Stimulated activated CD4-positive, alpha-beta T cell treated with anti-CD3 and anti-CD28 coated beads, Interleukin-1b, Interleukin-23, amount 100 ng/mL, for 4 hours (primary cell): ENCODE measurements at regions not wholly inside any gene's neighbourhood (a gene's known extent, or its start where the extent isn't known, plus 50 kb on each side); places are given as distances from the start of the nearest gene placed in this dataset.

ENCODE experiments used
- DNase-seq, 2 donors: peaks; one replicate each; pipeline ENCODE4 v3.0.0-alpha.2; 2020; ENCODE audit warnings: low read depth in 2 of 2

GRCh38 chr6:26197636-26197932, 110.4 kb downstream of the HFE start:
- DNase-seq = no peak

DNA sequence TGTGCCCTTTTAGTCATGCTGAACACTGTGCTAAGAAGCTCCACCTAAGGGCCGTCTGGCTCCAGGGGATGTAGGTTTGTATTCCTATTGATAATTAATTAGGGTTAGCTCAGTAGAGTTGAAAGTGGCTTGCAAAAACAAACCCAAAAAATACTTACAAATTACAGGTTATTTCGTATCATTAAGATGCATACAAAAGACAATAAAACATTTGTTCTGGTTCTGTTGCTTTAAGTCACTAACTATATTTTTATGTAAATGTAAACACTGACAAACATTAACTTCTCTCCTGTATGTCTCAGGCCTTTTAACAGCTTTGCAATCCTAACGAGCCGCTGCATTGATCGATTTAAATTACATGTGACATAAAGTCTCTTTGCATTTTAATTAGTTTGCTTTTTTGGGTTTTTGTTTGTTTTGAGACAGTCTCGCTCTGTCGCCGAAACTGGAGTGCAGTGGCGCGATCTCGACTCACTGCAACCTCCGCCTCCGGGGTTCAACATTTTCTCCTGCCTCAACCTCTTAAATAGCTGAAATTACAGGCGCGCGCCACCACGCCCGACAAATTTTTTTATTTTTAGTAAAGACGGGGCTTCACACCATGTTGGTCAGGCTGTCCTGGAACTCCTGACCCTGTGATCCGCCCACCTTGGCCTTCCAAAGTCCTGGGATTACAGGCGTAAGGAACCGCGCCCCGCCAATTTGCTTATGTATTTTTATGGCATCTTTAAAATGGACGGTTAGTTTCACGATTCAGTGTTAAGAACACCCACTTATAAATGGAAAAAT, 110.9 kb downstream of the HFE start:
- DNase-seq = no peak

- no peak for DNase-seq
These were observed 111.5 kb downstream of the HFE start for GRCh38 chr6:26198722-26199056.

DNA sequence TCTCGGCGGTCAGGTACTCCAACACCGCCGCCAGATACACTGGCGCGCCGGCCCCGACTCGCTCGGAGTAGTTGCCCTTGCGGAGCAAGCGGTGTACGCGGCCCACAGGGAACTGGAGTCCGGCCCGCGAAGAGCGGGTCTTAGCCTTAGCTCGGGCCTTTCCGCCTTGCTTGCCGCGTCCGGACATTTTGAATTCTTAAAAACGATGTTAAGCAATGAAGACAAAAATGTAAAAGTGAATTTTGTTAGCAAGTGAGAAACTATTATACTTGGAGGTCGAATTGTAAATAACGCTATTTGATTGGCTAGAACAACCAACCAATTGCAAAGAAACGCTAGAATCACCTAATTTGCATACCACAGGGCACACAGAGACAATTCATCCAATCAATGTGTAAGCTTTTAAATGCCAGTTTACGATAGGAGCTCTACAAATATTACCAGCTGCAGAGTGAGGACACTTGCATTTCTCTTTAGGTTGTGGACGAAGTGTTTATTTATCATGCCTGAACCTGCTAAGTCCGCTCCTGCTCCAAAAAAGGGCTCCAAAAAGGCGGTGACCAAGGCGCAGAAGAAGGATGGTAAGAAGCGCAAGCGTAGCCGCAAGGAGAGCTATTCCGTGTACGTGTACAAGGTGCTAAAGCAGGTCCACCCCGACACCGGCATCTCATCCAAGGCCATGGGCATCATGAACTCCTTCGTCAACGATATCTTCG, 112.0 kb downstream of the HFE start:
- peak; percentile 35 to 53 for DNase-seq

DNA sequence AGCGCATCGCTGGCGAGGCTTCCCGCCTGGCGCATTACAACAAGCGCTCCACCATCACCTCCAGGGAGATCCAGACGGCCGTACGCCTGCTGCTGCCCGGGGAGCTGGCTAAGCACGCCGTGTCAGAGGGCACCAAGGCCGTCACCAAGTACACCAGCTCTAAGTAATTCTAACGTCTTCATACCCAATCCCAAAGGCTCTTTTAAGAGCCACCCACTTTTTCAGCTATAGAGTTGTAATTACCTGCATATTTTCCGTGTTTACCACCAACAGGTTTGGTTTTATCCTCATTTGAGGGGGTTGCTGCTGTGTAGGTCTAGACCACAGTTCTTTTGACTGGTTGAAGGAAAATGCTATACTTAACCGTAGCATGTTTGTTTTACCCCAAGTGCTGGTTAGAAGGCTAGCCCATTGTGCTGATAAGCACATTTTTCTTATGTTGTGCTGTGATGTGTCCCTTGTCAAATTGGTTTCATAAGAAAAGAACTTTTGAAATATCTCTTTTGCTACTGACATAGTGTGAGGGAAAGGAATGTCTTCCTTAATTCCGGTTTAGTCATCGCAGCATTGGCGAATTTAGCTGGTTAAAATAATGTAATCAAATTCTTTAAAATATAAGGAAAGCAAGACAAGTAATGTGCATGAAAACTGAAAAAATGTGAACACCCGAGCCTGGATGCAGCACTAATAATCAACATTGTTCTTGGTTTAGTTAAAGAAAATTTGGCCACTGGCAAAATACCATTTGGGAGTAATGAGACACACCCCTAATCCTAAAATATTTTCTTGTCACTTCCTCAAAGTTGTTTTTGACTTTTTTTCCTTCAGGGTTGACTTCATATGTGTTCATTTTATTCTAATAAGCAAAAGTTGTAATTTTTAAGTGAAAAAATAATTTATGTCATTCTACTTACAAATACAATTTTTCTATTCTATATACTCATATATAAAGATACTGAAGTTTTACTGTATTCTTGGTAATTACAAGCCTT, 112.8 kb downstream of the HFE start:
- no peak for DNase-seq

DNA sequence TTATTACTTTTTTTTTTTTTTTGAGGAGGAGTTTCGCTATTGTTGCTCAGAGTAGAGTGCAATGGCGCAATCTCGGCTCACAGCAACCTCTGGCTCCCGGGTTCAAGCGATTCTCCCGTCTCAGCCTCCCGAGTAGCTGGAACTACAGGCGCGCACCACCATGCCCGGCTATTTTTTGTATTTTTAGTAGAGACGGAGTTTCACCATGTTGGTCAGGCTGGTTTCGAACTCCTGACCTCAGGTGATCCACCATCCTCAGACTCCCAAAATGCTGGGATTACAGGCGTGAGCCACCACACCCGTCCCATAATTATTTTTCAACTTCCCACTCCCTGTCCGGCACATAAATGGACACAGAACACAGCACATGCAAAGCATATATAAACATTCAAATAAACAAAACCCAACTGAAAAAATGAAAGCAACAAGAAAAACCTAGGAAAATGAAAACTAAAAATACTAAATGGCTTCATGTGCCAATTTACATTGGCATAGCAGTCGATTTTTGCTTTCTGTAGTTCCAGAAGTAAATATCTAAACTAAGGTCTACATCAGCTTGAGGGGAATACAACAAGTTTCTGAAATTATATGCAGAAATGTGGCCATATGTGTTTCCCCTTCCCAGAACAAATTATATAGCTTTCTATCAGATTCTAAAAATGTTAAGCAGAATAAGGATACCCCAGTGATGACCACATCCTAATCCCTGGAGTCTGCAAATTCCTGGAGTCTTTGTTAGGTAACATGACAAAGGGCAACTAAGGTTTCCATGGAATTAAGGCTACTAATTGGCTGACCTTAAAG, 113.9 kb downstream of the HFE start:
- no peak for DNase-seq

GRCh38 chr6:26202201-26202611, 115.0 kb downstream of the HFE start:
- DNase-seq = no peak

DNA sequence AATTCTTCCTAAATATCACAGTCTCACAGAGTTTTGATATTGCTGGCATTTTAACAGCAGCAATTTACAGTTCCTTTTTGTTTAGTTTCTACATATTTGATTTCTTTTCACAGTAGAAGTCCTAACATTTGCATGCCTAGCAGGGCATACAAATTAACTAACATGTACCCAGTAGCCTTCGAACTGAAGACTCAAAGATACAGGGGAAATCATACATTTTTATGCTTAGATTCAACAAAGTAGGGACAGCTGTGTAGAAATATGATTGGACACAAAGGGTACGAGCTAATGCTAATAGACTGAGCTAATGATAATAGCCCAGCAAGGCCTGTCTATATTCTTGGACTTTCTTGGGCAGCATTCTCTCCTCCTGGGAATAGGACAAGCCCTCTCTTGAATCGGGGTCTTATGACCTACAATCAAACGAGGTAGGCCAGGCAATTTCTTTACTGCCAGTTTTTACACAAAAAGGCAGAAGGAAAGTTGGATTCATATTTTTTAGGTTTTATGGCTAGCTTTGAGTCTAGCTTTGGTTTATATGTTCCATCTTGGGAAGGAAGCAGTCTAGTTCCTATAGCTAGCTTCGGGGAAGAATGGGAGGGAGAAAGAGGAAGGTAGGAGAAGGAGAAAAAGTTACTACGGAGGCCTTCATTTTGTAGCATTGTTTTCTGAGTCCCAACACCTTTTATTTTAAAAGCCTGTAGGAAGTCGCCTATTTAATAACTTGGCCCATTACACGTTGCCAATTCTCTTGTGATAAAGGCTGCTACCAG, 115.8 kb downstream of the HFE start:
- no peak for DNase-seq

GRCh38 chr6:26204332-26205160, 117.3 kb downstream of the HFE start:
- DNase-seq = peak; percentile 56 to 72

- DNase-seq = peak; percentile 53 to 65
These were observed 118.0 kb downstream of the HFE start for GRCh38 chr6:26205161-26205624.

- DNase-seq = no peak
These were observed 118.7 kb downstream of the HFE start for GRCh38 chr6:26205625-26206574.

DNA sequence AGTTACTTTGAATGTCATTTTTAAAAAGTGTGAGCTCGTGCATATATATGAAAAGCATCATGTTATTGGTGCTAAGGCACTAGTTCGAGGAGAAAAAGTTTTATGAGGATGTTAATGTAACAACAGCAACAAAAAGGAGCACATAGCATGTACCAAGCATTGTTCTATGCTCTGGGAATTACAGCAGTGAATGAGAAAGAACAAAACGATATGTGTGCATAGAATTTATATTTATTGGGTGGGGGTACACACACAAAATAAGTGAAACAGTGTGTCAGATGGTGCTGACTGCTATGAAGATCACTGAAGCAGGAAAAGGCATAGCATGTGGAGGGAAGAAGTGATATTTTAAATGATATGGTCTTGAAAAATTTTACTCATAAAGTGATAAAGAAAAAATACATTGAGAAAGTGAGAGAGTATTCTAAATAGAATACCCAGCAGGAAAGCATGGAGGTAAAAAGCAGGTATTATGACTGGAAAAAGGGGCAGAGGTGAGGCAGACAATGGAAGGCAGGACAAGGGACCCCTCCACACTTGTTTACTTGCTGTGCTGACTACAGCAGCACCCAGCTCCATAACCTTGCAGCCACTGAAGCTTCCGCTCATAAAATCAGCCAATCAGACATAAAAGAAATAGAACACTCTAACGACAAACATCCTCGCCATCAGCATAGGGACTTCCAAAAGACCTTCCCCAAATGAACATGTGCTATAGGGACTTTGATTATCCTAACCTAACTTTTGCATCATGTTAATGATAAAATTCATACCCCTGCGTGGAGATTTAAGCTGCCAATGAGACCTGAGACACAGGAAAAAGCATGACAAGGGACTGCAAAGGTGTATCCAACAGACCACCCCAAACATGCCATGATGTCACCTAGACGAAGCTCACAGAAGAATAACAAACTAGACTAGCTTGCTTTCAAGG, 119.9 kb downstream of the HFE start:
- DNase-seq = no peak

DNA sequence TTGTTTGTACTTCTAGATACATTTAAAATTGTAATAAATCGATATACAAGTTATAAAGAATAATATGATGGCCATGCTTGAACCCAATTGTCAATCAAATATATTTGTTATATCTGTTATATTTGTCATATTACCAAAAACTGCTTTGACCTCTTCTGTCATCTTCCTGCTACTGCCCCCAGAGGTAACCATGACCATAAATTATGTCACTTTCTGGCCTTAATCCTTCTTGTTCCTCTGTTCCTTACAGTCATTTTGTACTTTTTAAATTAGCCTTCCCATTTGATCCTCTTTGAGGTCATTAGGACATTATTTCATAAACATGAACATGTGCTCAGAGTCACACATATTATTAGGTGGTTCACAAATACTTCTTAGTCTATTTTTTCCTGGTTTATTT, 124.7 kb downstream of the HFE start:
- no peak for DNase-seq

GRCh38 chr6:26213334-26214075, 126.3 kb downstream of the HFE start:
- DNase-seq = no peak

- DNase-seq = no peak
These were observed 127.8 kb downstream of the HFE start for GRCh38 chr6:26214803-26215584.
